Erythroblast (primary cell): ENCODE measurements at regions not wholly inside any gene's neighbourhood (a gene's known extent, or its start where the extent isn't known, plus 50 kb on each side); places are given as distances from the start of the nearest gene placed in this dataset.

ENCODE experiments used
- GATA1 ChIP-seq: IDR thresholded peaks from 2 replicates; pipeline ENCODE4 v1.6.1; 2011; ENCODE audit warnings: low read depth, mild to moderate bottlenecking, control low read depth, low read length, moderate library complexity
- POLR2A ChIP-seq: IDR thresholded peaks from 2 replicates; pipeline ENCODE4 v1.6.1; 2011; ENCODE audit warnings: mild to moderate bottlenecking, low read length

DNA sequence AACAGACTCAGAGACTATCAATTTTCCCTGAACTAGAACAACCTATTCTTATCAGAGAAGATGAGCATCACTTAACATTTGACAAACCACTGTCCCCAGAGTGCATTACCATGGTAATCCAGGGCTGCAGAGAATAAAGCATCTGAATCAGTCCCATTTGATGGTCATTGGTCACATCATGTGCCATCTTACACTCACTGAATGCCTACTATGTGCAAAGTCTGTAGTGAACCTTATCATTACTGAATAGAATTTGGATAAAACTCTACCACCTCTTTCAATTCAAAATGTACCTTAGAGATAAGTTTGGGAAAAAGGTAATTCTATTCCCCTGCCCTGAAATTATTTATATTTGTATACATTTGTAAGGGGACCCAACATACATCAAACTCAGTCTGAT is 156.4 kb upstream of the TRPC7 start:
- TF ChIP-seq GATA1 (no peak), POLR2A (no peak)
